Umbilical cord (tissue), 1 donor: ENCODE measurements at regions not wholly inside any gene's neighbourhood (a gene's known extent, or its start where the extent isn't known, plus 50 kb on each side); places are given as distances from the start of the nearest gene placed in this dataset.

Experiments used
- DNase-seq: peaks from one replicate; pipeline ENCODE4 v3.0.0-alpha.2; 2015; ENCODE audit warnings: low spot score

DNA sequence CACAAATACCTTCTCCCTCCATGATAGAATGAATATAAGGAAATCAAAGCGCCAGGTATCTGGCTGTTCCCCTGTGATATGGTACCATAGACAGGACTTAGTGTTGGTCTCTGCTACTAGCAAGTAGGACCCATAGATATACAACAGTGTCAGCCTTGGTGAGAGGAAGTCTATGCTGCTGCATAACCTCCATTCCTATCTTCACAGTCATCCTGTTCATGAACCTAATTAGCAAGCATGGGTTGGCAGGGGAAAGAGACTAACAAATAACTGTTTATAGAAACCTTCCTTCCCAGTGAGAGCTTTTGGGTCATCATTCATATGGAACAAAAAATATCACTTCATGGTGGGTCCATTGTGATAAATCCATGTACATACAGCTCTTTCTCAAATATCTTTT is 188.9 kb upstream of the FAM98A start:
- DNase-seq: no peak

DNA sequence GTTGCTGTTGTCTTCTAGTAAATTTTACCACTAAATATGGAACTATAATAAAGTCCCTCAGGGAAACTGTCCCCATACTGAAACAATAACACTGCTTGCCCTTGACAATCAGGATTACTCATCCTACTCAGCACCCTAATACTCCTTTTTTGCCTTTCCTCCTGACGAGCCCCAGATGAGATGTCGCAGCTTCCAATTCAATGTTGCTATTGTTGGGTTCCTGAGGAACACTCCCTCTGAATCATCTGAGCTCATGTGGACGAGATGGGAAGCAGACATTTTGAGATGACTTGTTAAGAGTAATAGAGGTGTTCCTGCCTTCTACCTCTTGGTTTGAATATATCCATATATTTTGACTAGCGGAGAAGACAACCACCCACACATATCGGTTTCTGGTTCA is 187.8 kb upstream of the FAM98A start:
- no peak for DNase-seq

DNA sequence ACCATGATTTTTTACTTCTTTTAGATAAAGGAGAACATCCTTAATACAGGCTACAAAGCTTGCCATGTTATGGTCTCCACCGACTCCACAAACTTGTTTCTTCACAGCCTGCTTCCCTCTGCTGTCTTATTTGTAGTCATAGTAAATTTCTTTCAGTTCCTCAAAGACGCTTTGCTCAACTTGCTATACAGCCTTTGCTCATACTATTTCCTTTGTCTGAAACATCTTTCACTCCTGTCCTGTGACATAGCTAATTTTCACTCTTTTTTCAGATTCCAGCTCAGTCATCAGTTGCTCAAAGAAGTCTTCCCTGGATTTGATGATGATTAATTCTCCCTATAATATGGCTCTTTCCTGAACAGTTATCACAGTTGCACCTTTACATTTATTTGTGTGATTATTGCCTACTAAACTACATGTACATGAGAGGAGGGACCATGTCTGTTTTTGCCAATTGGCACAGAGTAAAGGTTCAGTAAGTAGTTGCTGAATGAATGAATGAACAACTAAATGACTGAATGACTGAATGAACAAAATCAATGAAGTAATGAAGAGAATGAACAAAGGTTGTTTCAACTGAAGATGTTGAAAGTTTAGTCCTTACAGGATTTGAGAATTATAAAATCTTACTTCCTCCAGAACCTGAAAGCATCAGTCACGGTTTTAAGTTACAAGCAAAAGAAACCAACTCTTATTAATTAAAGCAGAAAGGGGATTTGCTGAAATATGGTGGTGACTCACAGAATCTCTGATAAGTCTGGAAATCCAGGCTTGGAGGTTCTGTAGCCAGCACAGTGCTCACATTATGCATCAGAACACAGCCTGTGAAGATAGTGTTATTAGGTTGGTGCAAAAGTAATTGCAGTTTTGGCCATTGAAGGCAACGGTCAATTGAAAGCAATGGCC is 186.4 kb upstream of the FAM98A start:
- peak; percentile 28 for DNase-seq

DNA sequence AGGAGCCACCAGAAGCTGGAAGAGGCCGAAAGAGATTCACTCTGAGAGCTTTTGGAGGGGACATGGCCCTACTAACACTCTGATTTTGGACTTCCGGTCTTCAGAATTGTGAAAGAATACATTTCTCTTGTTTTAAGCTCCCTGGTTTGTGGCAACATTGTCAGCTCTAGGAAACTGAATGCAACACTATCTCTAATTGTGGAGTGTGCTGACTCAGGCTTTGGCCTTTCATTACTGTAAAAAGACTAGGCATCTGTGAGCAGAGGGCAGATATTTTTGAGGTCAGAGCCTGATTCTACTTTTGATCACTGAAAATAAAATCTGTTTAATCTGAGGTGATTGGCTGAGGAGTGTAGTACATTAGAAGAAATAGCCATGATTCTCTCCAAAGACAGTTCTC is 185.4 kb upstream of the FAM98A start:
- no peak for DNase-seq

DNA sequence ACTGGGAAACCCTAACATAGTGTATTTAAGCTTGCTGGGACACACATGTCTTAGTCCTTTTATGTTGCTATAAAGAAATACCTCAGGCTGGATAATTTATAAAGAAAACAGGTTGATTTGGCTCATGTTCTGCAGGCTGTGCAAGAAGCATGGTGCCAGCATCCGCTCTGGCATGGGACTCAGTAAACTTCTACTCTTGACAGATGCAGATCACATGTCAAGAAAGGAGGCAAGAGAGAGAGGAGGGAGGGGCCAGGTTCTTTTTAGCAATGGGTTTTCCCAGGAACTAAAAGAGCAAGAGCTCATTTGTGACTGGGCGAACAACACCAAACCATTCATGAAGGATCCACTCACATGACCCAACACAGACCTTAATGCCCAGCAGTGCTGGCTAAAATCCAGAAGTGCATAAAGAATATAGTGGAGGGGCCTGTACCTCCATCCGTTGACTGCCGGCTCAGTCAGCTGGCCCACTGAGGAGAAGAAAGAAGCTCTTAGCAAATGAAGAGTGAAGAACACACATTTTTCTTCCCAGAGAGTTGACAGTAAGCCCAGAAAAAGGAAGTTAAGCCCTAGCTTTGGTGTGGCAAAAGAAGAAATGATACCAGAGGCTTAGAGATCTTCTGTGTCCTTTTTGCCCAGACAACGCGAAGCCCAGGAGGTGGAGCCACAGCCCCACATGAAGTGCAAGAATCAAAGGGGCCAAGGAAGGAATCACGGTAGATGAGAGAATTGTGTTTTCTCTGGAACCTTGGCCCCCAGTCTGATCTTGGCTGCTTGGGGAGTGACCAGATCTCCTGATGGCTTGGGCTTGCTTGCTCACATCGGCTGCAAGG is 183.5 kb upstream of the FAM98A start:
- peak; percentile 20 for DNase-seq

DNA sequence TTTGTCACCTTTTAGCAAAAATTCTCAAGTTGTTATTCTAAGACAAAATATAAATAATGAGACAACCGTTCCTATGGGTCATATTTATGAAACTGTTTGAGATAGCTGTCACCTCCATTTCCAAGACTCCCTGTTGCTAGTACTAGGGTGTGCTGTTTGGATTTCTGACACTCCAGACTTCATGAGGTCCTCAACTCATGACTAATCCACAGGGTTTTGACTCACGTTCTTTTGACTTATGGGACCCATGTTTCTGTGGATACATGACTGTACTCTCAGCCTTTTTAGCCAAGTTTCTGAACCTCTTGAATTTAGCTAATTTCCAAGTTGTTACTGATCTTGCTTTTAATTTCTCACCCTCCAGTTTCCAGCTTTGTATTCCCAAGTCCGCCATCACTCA is 178.7 kb upstream of the FAM98A start:
- no peak for DNase-seq

DNA sequence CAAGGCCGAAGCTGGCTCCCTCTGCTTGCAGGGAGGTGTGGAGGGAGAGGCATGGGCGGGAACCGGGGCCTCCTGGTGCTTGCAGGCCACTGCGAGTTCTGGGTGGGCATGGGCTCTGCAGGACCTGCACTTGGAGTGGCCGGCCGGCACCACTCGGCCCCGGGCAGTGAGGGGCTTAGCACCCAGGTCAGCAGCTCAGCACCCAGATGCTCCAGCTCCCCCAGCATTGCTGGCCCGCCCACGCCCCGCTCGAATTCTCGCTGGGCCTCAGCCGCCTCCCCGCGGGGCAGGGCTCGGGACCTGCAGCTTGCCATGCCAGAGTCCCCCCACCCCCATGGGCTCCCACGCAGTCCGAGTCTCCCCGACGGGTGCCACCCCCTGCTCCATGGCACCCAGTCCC is 176.2 kb upstream of the FAM98A start:
- DNase-seq: no peak

DNA sequence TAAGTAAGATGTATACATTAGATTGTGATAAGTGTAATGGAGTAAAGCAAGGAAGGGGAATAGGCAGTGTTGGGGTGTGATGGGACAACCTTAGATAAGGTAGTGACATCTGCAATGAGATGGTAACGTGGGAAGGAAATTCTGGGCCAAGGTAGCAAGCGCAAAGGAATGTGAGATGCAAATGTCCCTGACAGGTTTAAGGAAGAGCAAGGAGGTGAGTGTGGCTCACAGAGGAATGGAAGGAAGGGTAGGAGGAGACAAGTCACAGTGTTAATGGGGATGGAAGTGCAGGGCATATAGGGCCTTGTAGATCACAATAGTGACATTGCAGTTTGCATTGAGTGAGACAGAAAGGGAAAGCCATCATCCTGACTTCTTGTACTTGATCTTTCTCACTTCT is 170.9 kb upstream of the FAM98A start:
- no peak for DNase-seq

DNA sequence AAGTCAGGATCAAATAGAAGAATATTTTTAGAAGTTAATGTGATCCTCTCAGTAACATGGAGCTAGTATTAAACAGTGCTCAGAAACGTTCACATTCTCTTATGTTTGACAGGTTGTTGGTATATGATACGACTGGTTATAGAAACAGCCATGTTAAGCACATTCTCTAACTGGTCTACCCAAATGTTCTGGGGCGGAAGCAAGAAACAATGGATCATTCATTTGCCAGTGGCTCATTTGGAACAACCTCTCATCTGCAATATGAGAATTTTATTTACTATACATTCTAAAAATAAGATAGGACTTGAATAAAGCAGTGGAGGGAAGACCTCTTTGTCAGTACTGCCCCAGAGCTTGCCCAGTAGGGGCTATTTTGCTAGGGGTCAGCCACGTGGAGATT is 167.1 kb upstream of the FAM98A start:
- DNase-seq: no peak

DNA sequence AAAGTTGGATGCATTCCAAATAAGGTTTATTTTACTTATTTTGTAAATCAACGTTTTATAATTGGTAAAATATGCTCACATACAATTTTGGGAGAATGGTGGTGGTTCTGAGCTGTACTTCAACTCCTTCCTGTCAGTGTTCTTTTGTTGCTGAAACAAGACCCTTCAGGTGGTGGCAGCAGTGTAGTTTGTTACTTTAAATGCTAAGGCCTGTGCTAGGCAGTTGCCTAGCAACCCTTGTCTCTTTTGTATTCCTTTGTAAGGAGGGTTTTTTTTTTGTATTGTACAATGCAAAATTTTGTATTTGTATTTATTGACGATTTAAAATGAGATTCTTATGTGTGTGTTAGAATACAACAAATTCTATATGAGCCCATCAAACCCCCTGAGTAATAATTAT is 166.0 kb upstream of the FAM98A start:
- no peak for DNase-seq

DNA sequence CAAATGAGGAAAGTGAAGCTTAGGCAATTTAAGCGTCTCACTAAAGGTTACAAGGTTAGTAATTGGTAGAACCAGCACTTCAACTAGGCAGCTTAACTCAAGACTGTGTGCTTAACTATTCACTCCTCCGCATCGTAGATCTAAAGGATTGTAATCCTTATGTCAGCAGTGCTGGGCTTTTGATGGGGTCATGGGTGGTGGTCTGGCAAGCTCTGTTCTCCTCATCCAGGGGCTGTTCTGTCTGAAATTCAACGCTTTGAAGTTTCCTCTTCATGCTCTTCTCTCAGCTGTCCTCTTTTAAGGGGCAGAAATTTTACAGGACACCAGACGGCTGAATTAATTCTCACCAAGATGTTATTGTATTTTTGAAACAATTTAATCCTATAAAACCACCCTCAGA is 165.5 kb upstream of the FAM98A start:
- DNase-seq: no peak

DNA sequence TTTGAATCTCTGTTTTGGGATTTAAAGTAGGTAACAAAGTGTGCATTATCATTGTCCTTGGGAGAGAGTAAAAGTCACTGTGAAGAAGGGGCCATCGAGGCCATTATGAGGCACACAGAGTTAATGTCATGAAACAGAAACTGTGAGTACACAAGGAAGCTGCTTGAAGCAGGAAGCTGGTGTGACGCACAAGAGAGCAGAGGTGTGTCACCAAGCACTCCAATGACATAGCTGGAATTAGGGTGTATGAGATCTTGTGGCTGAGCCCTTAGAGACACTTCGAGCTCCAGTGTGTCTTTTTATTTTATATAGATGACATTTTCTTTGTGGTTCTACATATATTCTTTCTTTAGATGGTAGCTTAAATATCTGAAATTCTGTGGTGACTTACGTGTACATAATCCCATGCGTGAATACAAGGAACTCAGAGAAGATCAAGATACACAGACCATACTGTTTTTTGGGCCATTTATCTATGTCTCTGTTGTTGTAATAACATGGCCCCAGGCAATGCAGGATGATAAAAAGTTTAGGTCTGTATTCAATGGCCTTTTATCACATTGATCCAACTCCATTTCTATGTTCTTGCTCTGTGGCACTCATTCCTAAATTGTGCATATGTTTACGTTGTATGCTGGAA is 164.7 kb upstream of the FAM98A start:
- no peak for DNase-seq

DNA sequence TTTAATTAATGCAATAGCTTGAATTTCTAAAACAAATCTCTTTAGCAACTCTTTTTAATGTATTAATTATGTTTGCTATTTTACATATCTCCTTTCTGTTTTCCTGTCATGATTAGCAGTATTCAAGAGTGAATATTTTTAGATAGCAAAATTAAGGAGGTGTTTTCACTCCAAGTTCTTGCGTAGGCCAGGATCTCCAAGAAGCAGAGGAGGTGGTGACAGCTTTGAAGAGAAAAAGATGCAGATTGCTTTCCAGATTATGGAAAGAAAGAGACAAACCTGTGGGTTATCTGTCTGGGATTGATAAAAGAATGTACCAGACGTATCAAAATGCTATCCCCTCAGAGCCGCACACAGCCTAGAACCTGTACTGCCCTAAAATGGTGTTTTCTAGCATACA is 163.5 kb upstream of the FAM98A start:
- no peak for DNase-seq

DNA sequence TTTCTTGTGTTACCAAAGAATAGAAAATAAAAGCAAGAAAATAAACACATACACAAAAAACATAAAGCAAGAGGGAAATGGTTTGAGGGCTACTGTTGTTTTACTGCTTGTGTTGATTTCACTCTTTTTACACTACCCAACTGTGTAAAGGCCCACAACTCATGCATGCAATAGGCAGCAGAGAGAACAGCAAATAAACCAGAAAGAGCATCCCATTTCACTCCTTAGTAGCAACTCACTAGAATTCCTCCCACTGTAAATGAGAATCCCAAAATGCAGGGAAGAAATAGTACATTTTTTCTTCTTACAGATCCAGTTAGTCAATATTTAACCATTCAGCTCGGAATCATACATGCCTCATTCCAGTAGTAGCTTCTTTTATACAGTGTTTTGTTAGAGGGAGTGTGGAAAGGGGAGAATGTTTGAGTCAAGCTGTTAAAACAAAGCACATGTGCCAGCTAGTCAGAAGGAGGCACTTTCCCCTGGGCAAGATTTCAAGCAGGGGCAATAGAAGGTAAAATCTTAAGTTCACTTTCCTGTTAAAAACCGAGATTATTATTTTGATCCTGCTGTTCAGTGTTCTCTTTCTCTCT is 147.2 kb upstream of the FAM98A start:
- no peak for DNase-seq

DNA sequence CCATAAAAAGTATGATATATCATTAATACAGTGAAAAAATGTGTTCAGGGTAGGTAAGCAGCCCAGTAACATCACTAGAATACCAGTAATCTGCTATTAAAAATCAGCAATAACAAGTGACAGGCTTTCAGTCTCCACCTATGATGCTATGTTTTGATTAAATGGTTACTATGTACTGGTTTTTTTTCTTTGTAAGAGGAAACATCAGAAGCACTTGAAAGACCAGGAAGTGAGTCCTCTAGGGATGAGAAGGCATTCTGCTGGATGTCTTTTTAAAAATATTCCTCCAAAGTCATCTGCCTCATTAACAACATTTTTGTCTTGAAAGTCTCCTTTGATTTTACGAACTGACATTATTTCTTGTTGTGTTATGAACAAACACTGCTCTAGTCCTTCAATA is 136.0 kb upstream of the FAM98A start:
- no peak for DNase-seq

DNA sequence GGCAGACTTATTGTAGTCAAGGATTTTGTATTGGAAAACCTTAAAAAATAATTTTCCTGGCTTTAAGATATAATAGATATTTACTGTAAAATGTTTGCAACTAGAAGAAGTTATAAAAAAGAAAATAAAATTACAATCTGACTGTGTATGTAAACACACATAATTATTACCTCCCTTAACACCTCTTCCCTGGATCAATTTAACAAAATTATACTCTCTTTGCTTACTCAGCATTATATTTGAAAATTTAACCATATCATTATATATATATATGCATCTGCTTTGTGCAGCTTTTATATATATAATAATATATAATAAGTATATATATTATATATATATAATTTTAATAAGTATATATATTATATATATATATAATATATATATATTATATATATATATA is 131.7 kb upstream of the FAM98A start:
- DNase-seq: no peak

DNA sequence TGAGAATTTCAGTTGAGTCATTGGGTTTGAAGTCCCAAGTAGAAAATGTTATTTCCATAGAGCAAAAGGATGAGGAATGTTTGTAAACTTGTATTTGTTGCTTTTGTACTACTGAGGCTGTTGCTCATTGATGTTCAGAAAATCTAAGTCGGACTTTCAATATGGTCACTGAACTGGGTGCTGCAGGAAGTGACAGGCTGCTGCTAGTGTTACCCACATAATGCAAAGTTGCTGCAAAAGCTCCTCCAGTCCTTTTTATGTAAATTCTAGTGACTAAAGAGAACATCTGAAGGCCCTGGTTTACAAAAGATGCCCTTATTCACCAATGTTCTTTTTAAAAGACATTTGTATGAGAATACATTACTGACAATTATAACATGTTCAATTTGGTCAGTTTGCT is 131.1 kb upstream of the FAM98A start:
- DNase-seq: no peak

DNA sequence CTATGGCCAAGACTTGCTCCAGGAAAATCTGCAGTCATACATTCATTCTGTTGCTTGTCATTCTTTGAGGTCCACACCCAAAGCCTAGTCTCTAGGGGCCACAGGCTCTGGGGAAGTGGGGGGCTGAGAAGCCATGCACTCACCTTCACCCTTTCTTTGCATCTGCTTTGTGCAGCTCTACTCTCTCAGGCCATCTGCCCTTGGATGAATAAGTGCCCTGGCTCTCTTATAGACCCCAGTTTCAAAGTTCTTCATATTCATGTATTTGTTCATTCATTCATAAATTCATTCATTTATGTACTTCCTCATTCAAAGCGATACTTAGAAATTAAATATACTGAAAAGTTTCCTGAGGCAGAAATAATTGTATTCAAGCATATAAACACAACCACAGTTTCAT is 130.3 kb upstream of the FAM98A start:
- DNase-seq: no peak

DNA sequence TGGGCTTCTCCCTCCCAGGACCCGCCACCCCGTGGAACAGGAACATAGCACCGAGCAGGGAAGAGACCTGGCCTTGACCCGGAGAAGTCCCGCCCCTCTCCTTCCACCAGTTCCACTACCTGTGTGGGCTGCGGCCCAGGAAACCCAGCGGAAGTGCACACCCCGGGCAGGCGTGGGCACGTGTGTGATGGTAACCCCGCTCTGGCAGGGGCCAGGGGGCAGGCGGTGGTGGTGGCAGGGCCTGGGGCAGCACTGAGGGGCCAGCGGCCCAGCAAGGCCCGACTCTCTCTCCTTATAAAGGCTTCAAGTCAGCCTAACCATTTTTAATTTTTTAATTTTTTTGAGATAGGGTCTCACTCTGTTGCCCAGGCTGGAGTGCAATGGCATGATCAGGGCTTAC is 129.0 kb upstream of the FAM98A start:
- DNase-seq: no peak

DNA sequence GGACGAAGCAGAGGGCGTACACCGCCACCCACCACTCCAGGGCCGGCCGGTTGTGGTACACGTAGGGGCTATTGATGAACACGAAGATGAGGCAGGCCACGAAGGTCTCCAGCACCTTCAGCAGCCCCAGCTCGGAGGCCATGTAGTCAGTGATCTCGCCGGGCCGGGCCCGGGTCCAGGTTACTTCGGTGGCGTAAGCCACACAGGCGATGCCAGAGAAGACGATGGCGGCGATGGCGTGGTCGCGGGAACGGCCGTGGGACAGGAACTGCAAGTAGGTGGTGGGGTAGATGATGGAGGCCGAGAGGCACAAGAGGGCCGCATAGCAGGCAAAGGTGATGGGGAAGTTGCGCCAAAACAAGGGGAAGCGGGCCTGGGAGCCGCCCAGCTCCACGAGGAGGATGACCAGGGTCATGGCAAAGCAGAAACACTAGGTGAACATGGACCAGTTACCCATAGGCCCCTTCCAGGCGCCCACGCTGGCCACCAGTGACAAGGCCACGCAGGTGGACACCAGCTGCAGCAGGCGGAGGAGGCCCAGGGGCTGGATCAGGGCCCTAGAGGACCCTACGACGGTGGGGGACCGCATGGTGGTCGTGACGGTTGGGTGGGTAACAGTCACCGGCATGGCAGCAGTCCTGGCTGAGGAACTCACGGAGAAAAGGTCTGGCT is 128.4 kb upstream of the FAM98A start:
- no peak for DNase-seq

DNA sequence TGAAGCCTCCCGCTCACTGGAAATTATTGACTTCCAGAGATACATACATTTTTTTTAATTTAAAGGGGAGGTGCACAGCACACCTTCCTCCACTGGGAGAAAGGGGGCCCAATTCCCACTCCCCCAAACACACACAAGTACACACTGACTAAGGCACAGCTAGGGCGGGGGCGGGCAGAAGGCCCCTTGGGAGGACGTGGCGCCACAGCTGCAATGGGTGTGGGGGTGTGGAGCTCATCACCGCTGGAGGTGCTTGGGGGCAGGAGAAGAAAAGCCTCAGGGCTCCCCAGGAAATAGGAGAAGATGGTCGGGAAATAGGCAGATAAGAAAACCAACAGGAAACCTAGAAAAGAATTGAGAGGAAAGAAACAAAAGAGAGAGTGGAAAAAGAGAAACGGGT is 127.3 kb upstream of the FAM98A start:
- no peak for DNase-seq

DNA sequence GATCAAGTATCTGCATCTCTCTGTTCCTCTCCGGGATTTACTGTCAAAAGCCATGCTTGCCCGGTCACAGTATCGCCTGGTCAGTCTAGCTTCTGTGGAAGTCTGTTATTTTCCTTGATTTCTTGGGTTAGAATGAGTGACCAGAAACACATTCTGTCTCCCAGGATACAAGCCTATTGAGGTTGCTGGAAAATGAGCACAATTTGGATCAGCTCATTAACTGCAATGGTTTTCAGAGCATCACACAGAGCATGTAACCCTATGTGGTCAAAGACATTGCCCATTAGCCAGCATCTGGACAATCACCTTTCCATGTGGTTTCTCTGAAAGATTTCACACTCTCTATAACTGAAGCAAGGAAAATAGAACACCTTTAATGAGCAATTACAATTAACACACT is 124.2 kb upstream of the FAM98A start:
- no peak for DNase-seq
